NT2/D1 (cell line): ENCODE measurements at regions not wholly inside any gene's neighbourhood (a gene's known extent, or its start where the extent isn't known, plus 50 kb on each side); places are given as distances from the start of the nearest gene placed in this dataset.

ENCODE experiments used
- SUZ12 ChIP-seq: IDR thresholded peaks from 2 replicates; pipeline ENCODE4 v1.6.1; 2011; ENCODE audit not compliant: insufficient read length, insufficient read depth; ENCODE audit errors: extremely low read depth
- YY1 ChIP-seq: IDR thresholded peaks from 2 replicates; pipeline ENCODE4 v1.6.1; 2011; ENCODE audit not compliant: insufficient read length, insufficient read depth
- ZNF274 ChIP-seq: IDR thresholded peaks from 2 replicates; pipeline ENCODE4 v1.6.1; 2011; ENCODE audit warnings: mild to moderate bottlenecking, low read depth, low read length

DNA sequence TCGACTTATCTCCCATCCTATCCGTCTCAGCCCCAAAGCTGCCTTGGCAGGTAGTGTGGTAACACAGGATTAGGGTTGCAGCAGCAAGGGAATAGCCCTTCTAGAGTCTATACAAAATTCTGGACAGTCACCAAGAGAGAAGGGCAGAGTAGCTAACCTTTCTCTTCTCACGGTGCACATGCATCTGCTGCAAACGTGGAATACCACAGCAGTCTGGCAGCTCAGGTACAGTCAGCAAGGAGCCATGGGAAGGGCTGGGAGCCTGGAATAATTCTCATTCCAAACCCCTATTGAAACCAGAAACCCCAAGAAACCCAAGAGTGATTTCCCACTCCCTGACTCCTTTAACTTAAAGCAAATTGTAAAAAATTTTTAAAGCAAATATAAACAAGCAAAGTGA, 92.3 kb upstream of the THRB start:
- TF ChIP-seq ZNF274 (no peak), SUZ12 (no peak), YY1 (no peak)
